Left cardiac atrium (tissue), 4 donors: ENCODE measurements at regions not wholly inside any gene's neighbourhood (a gene's known extent, or its start where the extent isn't known, plus 50 kb on each side); places are given as distances from the start of the nearest gene placed in this dataset.
"Not testable (repeated sequence)": the region's sequence is repeated elsewhere in the genome, so short reads cannot be mapped to it uniquely, and the experiment has no call there.

ENCODE experiments used
- ATAC-seq, 2 donors: fragments of 200-7000 bp; cut with Tn5 transposase; one replicate each; pipeline ENCODE4 v1.9.1; 2020; ENCODE audit warnings: mild to moderate bottlenecking in 2 of 2, moderate library complexity in 2 of 2
- DNase-seq: peaks from one replicate; pipeline ENCODE4 v3.0.0-alpha.2; 2020
- intact Hi-C, 2 donors: fragments of 100-400 bp; cut with DNase I; formaldehyde crosslinking; loops; one replicate each; pipeline versions ENCODE4 v1.14.1 to v1.15.1; 2022 to 2023
- donor health status: DM: no; HTN: yes; CAD: no.
- donor health status: DM: no; HTN: yes; CAD: no; lungs with severe emphysema.
- donor health status: DM: yes; HTN: yes; CAD: no.
- donor health status: Dilated cardiomyopathy.

- no peak for ATAC-seq
- no peak for DNase-seq
Measured at GRCh38 chr9:135190789-135191577, 103.5 kb downstream of the OLFM1 start.

GRCh38 chr9:135192686-135193085 lies 105.2 kb downstream of the OLFM1 start:
- intact Hi-C loops = no loop called here
- DNase-seq = no peak
- ATAC-seq = no peak

More at GRCh38 chr9:135190789-135191577, 103.5 kb downstream of the OLFM1 start:
- intact Hi-C loops = no loop called here

GRCh38 chr9:135195975-135196374 lies 108.5 kb downstream of the OLFM1 start:
- DNase-seq, intact Hi-C loops, ATAC-seq: not testable (repeated sequence)

GRCh38 chr9:135196474-135196873 lies 109.0 kb downstream of the OLFM1 start:
- no peak for DNase-seq
- intact Hi-C loops = no loop called here
- no peak for ATAC-seq

- DNase-seq = no peak
- intact Hi-C loops = no loop called here
- no peak for ATAC-seq
Measured at GRCh38 chr9:135198144-135198543, 110.7 kb downstream of the OLFM1 start.

- intact Hi-C loops = no loop called here
- no peak for DNase-seq
- no peak for ATAC-seq
Measured at GRCh38 chr9:135198586-135199285, 111.3 kb downstream of the OLFM1 start.

GRCh38 chr9:135199489-135199888 lies 112.0 kb downstream of the OLFM1 start:
- intact Hi-C loops = no loop called here
- DNase-seq (no peak), ATAC-seq (no peak)

- no peak for ATAC-seq
- no peak for DNase-seq
- intact Hi-C loops = no loop called here
Measured at GRCh38 chr9:135201711-135202110, 114.2 kb downstream of the OLFM1 start.

GRCh38 chr9:135204177-135204576 lies 116.7 kb downstream of the OLFM1 start:
- no peak for DNase-seq
- intact Hi-C loops = no loop called here
- no peak for ATAC-seq

- ATAC-seq (no peak), DNase-seq (no peak)
- intact Hi-C loops = no loop called here
Measured at GRCh38 chr9:135209136-135209535, 121.7 kb downstream of the OLFM1 start.

- no peak for DNase-seq
- peak in 1 of 2 donors; percentile 53 for ATAC-seq
- intact Hi-C loops = no loop called here
Measured at GRCh38 chr9:135209852-135210251, 122.4 kb downstream of the OLFM1 start.

GRCh38 chr9:135210676-135211523 lies 123.4 kb downstream of the OLFM1 start:
- intact Hi-C loops = no loop called here
- ATAC-seq = no peak
- no peak for DNase-seq

GRCh38 chr9:135211524-135211890 lies 124.0 kb downstream of the OLFM1 start:
- intact Hi-C loops = no loop called here
- no peak for DNase-seq
- ATAC-seq = no peak

- intact Hi-C loops = no loop called here
- ATAC-seq = no peak
- DNase-seq = no peak
Measured at GRCh38 chr9:135212961-135213360, 125.5 kb downstream of the OLFM1 start.

GRCh38 chr9:135213566-135213965 lies 126.1 kb downstream of the OLFM1 start:
- no peak for DNase-seq
- intact Hi-C loops = no loop called here
- peak in 1 of 2 donors; percentile 64 for ATAC-seq

- intact Hi-C loops = no loop called here
- ATAC-seq (no peak), DNase-seq (no peak)
Measured at GRCh38 chr9:135214054-135214640, 126.7 kb downstream of the OLFM1 start.

- ATAC-seq (no peak), DNase-seq (no peak)
- intact Hi-C loops = no loop called here
Measured at GRCh38 chr9:135214706-135215105, 127.2 kb downstream of the OLFM1 start.

- DNase-seq = peak; percentile 52
- intact Hi-C loops = no loop called here
- ATAC-seq = peak; percentile 68 to 76
Measured at GRCh38 chr9:135215571-135216161, 128.2 kb downstream of the OLFM1 start.

- ATAC-seq (peak in 1 of 2 donors; percentile 7), DNase-seq (no peak)
- intact Hi-C loops = no loop called here
Measured at GRCh38 chr9:135216236-135216635, 128.8 kb downstream of the OLFM1 start.
